HL-60 (cell line): ENCODE measurements at regions not wholly inside any gene's neighbourhood (a gene's known extent, or its start where the extent isn't known, plus 50 kb on each side); places are given as distances from the start of the nearest gene placed in this dataset.

Experiments
- DNase-seq, 2 experiments: peaks; one replicate each; pipeline ENCODE4 v3.0.0-alpha.2; 2010 to 2020; ENCODE audit warnings: low read depth in 1 of 2, low spot score in 1 of 2
- H3K27ac ChIP-seq: fragments of 250-450 bp; sonication (Bioruptor Pico); replicated peaks from 2 replicates; pipeline ENCODE4 v1.5.1; 2020; ENCODE audit warnings: mild to moderate bottlenecking, moderate library complexity
- H3K27me3 ChIP-seq: fragments of 250-450 bp; sonication (Bioruptor Pico); 2 replicates; pipeline ENCODE4 v1.5.1; 2021; ENCODE audit warnings: mild to moderate bottlenecking, moderate library complexity; ENCODE audit not compliant: insufficient read depth, poor library complexity, severe bottlenecking
- H3K4me3 ChIP-seq: replicated peaks from 2 replicates; pipeline ENCODE4 v1.5.1; 2011; ENCODE audit warnings: mild to moderate bottlenecking, control low read depth, low read length; ENCODE audit not compliant: insufficient read depth
- CTCF ChIP-seq: IDR thresholded peaks from one replicate; pipeline ENCODE4 v1.5.1; 2011; ENCODE audit warnings: low read length, control low read depth, inconsistent platforms; ENCODE audit not compliant: insufficient read depth
- GABPA ChIP-seq: IDR thresholded peaks from 2 replicates; pipeline ENCODE4 v1.6.1; 2012; ENCODE audit warnings: low read depth
- POLR2AphosphoS5 ChIP-seq: IDR thresholded peaks from 2 replicates; pipeline ENCODE4 v1.6.1; 2012; ENCODE audit warnings: low read depth
- REST ChIP-seq: IDR thresholded peaks from 2 replicates; pipeline ENCODE4 v1.6.1; 2012; ENCODE audit warnings: low read depth; ENCODE audit not compliant: insufficient replicate concordance
- SPI1 ChIP-seq: IDR thresholded peaks from 2 replicates; pipeline ENCODE4 v1.6.1; 2012; ENCODE audit warnings: low read depth, mild to moderate bottlenecking, borderline replicate concordance

GRCh38 chr2:148567716-148568115, 76.8 kb upstream of the EPC2 start:
- DNase-seq = no peak
- H3K4me3 ChIP-seq = no peak overlapping the region
- H3K27ac ChIP-seq = no peak overlapping the region
- TF ChIP-seq GABPA (no peak), REST (no peak), POLR2AphosphoS5 (no peak), SPI1 (no peak), CTCF (no peak)
- no peaks in the 10 kb centered on the region for H3K27me3 ChIP-seq

GRCh38 chr2:148568597-148568996, 76.0 kb upstream of the EPC2 start:
- Histone ChIP-seq H3K27ac (no peak overlapping the region), H3K27me3 (no peaks in the 10 kb centered on the region), H3K4me3 (no peak overlapping the region)
- no peak for DNase-seq
- TF ChIP-seq POLR2AphosphoS5 (no peak), CTCF (no peak), GABPA (no peak), SPI1 (no peak), REST (no peak)

GRCh38 chr2:148569221-148569620, 75.3 kb upstream of the EPC2 start:
- Histone ChIP-seq H3K27ac (no peak overlapping the region), H3K27me3 (no peaks in the 10 kb centered on the region), H3K4me3 (no peak overlapping the region)
- DNase-seq = no peak
- TF ChIP-seq SPI1 (no peak), CTCF (no peak), GABPA (no peak), POLR2AphosphoS5 (no peak), REST (no peak)
